GM10266 (cell line): ENCODE measurements at regions not wholly inside any gene's neighbourhood (a gene's known extent, or its start where the extent isn't known, plus 50 kb on each side); places are given as distances from the start of the nearest gene placed in this dataset.

Source experiments
- DNase-seq: peaks from one replicate; pipeline ENCODE4 v3.0.0; 2012; ENCODE audit errors: extremely low spot score
- TF ChIP-seq, protein P1 (sequence below): IDR thresholded peaks from 2 replicates; pipeline ENCODE4 v1.5.1; 2012; ENCODE audit warnings: mild to moderate bottlenecking, low read depth; ENCODE audit not compliant: control insufficient read depth, insufficient read depth; ENCODE audit errors: missing control alignments

DNA sequence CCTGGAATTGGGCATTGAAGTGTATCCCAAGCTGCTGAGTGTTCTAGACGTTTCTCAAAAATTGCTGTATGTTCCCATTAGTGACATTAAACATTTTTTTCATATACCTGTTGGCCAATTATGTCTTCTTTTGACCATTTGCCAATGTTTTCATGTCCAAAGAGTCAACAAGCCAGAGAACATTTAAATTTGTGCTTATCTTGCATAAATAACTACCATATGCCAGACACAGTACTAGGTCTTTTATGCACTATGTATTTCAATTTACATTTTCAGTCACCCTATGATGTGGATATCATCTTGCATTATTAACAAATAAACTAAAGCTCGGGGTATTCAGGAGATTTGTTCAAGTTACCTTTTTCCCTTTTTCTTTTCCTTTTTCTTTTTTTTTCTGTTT, 632.9 kb upstream of the C16orf82 start:
- TF ChIP-seq, protein P1, sequence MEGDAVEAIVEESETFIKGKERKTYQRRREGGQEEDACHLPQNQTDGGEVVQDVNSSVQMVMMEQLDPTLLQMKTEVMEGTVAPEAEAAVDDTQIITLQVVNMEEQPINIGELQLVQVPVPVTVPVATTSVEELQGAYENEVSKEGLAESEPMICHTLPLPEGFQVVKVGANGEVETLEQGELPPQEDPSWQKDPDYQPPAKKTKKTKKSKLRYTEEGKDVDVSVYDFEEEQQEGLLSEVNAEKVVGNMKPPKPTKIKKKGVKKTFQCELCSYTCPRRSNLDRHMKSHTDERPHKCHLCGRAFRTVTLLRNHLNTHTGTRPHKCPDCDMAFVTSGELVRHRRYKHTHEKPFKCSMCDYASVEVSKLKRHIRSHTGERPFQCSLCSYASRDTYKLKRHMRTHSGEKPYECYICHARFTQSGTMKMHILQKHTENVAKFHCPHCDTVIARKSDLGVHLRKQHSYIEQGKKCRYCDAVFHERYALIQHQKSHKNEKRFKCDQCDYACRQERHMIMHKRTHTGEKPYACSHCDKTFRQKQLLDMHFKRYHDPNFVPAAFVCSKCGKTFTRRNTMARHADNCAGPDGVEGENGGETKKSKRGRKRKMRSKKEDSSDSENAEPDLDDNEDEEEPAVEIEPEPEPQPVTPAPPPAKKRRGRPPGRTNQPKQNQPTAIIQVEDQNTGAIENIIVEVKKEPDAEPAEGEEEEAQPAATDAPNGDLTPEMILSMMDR = no peak
- DNase-seq = no peak

DNA sequence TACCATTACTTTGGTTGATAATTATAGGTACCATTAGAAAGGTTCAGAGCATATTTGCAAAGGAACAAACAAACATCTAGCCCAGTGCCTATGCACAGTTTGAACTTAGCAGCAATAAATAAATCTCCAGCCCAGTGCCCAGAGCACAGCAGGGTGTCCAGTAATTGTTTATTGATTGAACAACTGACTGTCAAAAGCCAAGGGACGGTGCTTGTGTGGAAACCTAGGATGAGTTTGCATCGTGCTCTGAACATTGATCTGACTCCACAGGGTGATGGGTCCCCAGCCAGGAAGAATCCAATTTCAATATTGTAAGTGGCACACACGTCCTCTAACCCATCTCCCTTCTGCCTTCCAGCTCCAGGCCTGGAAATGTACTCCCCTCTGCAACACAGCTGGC, 625.5 kb upstream of the C16orf82 start:
- no peak for DNase-seq
- TF ChIP-seq, protein P1 = no peak

DNA sequence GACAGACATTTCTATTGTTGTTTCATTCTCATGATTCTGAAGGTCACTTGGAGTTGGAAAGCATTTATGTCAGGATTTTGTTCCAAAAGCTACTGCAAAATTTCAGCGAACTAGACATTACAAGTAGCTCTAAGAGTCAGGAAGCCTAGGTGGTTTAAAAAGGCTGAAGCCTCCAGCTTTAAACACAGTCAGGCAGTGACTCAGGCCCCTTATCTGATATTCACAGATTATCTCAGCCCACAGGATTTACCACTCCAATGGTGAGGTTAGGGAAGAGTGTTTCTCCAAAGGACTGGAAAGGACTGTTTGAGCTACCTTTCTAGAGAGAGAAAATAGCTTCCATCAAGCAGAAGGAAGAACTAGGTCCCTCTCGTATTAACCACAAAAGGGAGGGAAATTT, 624.4 kb upstream of the C16orf82 start:
- no peak for DNase-seq
- TF ChIP-seq, protein P1 = no peak

DNA sequence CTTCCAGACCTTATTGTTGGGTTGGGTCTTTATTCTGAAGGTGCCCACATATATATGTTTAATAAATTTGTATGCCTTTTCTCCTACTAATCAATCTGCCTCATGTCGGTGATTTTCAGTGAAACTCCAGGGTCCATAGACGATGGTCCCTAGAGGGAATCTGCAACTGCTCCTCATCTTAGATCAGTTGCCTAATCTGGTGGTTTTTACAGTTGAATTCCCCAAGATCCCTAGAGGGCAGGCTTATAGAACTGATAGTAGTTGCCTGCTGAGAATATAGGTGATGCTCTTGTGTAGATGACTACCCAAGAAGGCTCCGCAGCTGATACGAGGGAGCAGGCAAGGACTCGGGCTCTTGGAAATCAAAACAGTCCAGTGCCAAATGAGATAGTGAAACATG, 619.2 kb upstream of the C16orf82 start:
- TF ChIP-seq, protein P1 = no peak
- no peak for DNase-seq

DNA sequence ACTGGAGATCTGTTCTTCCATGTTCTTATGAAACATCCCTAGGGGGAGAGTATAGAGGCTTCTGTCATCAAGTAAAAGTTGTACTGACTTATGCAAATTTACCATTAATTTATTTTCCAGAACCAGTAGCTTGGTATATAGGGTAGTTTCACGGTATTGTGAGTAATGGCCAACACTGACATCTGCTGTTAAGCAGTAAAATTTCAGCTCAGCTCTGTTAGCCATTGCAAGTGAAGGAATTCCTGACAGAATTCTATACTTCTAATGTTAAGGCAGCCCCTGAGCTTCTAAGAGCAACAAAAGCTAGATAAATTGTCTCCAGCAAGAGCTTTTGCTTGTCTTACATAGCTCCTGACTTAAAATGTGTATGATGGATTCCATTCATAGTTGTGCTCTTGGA, 613.5 kb upstream of the C16orf82 start:
- no peak for DNase-seq
- TF ChIP-seq, protein P1 = peak; percentile 8

DNA sequence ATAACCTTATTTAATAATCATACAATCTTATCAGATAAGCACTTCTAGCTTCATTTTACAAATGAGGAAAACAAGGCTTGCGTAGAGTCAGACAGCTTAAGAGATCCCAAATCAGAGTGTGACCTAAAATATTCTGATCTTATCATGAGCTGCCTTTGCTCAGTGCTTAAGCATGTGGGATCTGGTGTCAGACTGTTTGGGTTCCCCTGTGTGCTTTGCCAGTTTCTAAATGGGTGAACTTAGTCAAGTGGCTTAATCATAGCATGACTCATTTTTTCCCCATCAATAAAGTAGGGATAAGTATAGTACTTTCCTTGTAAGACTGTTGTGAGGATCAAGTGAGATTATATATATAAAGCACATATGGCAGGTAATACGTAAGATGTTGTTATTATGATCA, 612.6 kb upstream of the C16orf82 start:
- TF ChIP-seq, protein P1 = no peak

DNA sequence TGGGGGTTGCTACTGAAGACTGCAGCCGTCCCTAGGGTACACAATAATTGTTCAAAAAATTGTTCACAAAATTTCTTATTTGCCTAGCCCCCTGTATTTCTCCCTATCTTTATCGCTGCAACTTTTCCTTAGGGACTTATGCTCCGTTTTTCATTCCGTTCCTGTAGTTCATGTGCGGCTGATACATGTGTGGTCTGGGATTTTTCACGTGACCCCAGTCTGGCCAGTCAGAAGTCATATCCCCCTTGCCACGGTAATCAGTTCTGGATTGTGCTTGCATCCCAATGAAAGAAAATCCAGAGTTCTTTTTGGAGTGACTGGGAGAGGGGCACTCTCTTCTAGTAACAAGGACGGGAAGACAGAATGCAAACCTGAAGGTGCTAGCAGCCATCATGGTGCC, 610.7 kb upstream of the C16orf82 start:
- TF ChIP-seq, protein P1 = no peak
- no peak for DNase-seq

More for the DNA sequence above, 612.6 kb upstream of the C16orf82 start:
- no peak for DNase-seq
